ENCODE measurements at regions not wholly inside any gene's neighbourhood (a gene's known extent, or its start where the extent isn't known, plus 50 kb on each side); places are given as distances from the start of the nearest gene placed in this dataset.

DNA sequence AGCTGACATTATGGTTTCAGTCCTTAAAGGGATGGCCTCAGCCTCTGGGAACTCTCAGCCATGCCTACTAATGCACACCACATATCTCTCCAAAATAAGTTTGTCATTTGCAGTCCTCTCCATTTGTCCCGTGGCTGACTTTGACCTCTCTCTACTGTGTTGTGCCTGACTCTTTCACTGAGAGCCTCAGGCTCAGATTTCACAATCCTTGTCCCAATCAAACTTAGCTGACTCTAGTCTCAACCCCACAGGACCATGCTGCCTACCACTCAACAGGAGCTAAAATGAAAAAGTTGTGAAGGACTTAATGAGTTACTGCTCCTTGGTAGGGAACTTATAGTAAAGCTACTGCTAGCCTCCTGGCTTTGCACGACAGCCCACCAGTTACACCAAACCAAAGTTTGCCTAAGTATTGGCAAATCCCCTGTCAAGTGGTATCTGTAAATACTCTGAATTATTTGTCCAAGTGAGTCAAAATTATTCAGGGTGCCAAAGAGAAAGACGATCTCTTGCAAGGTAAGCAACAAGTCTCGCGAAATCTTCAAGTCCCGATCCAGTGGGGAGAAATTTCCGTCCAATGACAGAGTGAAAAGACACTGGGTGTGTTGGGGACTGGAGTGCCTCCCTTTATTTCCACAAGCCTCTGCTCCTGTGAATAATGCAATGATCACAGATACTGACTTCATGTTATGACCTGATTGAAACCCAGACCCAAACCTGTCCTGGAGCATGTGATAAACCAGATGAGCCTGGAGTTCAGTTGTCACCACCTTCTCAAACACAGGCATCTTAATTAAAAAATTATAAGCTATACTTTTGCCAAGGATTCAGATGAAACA, 124.4 kb upstream of the FOXQ1 start:
- TF ChIP-seq CTCF (IDR thresholded peaks at IDR 0.05; ENCODE audit: low read depth, low read length): no peak
- no peak for DNase-seq (ENCODE audit: extremely low read depth, low read depth)

DNA sequence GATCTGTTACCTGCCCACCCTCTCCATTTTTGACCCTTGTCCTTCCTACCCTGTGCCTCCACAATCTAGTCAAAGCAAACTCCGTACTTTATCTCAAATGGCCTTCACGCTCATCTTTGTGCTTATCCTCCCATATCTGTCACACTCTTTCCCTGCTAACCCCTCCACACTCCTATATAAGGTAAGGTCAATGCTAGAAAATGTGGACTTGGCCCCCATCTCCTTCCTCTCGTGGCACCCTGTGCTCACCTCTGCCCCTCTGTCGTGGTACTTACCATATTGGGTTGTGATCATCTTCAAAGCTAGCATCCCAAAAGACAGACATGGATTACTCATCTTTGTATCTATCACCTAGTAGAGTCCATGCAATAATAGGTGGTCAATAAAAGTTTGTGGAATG, 127.6 kb upstream of the FOXQ1 start:
- DNase-seq (ENCODE audit: extremely low read depth, low read depth): no peak
- TF ChIP-seq CTCF (IDR thresholded peaks at IDR 0.05; ENCODE audit: low read depth, low read length): no peak

DNA sequence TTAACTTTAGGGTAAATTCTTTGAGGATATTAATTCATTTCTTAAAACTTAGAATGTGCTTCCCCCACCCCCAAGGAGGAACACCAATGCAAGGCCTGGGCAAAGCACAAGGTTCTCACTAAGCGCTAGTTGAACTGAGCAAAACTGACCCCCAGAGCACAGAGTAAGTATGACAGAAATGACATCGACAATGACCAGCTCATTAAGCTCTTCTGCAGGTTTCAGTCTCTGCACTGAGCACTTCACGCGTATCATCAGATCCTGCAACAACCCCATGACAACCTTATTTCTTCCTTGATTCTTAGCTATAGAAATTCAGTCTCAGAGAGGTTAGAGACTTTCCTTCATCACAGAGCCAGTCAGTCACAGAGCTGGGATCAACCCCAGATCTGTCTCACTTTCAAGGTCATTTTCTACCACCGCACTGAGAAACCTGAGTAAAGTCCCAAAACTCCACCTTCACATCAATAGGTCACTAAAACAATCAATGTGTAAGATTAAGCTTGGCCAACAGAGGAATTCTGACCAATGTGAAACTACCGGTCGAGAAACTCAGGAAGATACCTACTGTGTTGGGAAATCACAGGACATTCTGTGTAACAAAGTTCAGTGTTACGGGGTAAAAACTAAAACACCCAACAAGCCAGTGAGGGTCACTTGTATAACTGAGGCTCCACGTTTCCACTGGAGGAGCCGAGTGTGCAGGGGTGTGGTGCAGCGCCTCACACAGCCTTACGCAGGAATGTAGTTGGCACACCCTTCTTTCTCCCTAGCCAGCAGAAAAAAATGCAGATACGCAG, 129.0 kb upstream of the FOXQ1 start:
- TF ChIP-seq CTCF (IDR thresholded peaks at IDR 0.05; ENCODE audit: low read depth, low read length): no peak
- DNase-seq (ENCODE audit: extremely low read depth, low read depth): no peak

DNA sequence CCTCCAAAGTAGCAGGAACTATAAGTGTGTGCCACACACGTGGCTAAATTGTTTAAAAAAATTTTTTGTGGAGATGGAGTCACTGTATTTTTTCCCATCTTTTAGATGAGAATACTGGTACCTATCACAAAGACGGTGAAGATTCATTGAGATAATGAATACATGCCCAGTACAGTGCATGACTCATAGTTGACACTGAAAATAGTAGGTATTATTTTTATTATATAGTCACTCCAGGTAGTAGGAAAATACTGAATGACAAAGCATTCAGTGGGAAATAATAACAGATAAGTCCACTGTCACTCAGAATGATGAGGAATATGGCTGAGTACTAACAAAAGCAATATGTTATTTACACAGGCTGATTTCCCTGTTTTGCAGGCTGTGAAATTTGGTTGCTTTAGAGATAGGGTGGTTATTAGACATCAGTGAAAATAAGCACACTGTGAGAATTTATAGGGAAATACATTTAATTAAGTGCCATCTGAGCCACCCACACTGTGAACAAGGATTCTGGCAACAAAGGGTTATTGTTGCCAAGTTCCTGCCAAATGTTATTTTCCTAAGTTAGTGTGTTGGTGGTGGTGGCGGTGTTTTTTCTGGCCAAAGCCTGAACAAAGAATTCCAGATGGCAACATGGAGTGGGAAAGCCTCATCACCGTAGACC, 129.8 kb upstream of the FOXQ1 start:
- no peak for DNase-seq (ENCODE audit: extremely low read depth, low read depth)

DNA sequence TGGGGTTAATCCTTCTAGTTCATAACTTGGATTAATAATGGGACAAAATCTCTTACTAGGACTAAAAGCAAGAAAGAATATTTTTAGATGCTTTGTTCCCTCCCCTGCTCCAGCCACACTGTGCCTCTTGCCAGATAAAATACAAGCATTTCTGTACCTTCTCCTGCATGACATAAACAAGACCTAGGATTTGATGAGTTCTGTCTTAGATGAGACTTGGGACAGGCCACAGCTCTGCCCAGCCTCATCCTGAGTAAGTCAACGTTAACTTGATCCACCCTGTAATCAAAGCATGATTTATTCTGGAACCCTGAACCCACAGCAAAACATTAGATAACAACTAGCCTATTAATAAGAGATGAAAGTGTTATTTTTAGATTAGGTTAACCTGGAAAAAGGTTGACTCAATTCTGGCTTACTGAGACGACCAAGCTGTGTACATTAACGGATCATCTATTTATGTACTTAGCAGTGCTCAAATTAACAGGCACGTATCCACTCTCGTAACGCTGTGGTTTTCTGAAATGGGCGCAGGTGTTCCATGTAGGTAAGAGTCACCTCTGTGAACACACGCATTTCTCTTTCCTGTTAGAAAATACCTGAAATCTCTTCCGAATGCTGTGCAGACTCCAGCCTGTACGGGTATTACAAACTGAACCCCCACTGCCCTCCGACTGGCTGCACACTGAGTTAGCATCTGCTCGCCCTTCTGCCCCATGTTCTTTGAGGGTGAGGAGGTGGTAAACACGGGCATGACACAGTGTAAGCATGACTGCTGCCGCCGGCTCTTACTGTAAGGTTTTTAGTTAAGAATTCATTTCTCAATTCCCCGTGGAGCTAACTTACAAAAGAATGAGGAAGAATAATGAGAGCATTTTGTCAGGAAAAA, 132.1 kb upstream of the FOXQ1 start:
- DNase-seq (ENCODE audit: extremely low read depth, low read depth): no peak
- TF ChIP-seq CTCF (IDR thresholded peaks at IDR 0.05; ENCODE audit: low read depth, low read length): no peak

More for the DNA sequence above, 129.8 kb upstream of the FOXQ1 start:
- TF ChIP-seq CTCF (IDR thresholded peaks at IDR 0.05; ENCODE audit: low read depth, low read length): no peak

DNA sequence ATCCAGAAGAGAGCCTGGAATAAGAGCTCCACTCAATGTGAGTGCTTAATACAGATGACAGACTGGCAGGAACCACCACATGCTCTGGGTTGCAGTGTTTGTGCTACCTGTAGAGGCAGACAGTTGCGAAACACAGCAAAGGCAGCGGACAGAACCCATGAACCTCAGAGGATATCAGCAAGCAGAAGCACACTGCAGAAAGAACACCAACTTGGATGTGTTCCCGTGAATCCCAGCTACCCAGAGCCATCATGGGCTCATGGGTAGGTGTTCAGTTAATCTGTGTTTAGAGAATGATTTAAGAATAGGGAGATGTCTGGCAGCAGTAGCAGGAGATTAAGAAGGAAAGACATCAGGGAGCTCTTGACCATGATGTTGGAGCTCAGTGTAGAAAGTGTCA, 133.3 kb upstream of the FOXQ1 start:
- DNase-seq (ENCODE audit: extremely low read depth, low read depth): no peak
- TF ChIP-seq CTCF (IDR thresholded peaks at IDR 0.05; ENCODE audit: low read depth, low read length): no peak
